Caco-2 (cell line): ENCODE measurements at regions not wholly inside any gene's neighbourhood (a gene's known extent, or its start where the extent isn't known, plus 50 kb on each side); places are given as distances from the start of the nearest gene placed in this dataset.

Source experiments
- BruUV-seq: library from RNA; stranded (reverse); fragments of 400-500 nt; replicated peaks from 2 replicates; lab custom pipeline; 2021; lab: Mats Ljungman, UMichigan
- CTCF ChIA-PET: fragments of 300-600 bp; sonication (Branson Sonifier 250); formaldehyde crosslinking; loops from one replicate; lab custom pipeline; 2022; ENCODE audit warnings: antibody characterized with exemption; lab: Charles Lee
- POLR2A ChIA-PET: fragments of 300-600 bp; sonication (Branson Sonifier 250); formaldehyde crosslinking; loops from one replicate; lab custom pipeline; 2022; ENCODE audit warnings: antibody characterized with exemption; lab: Charles Lee
- DNase-seq, 2 experiments: peaks; one replicate each; pipeline versions ENCODE4 v3.0.0 to v3.0.0-alpha.2; 2020 to 2022
- H3K27me3 ChIP-seq: replicated peaks from 2 replicates; pipeline ENCODE4 v1.6.0; 2011; ENCODE audit warnings: low read length; ENCODE audit not compliant: control insufficient read depth, insufficient read depth
- H3K36me3 ChIP-seq: 2 replicates; pipeline ENCODE4 v1.5.1; 2011; ENCODE audit warnings: low read length; ENCODE audit not compliant: control insufficient read depth, insufficient read depth
- H3K4me1 ChIP-seq: fragments of 250-450 bp; sonication (Bioruptor Pico); 2 replicates; pipeline ENCODE4 v1.5.1; 2020; ENCODE audit warnings: mild to moderate bottlenecking
- H3K4me3 ChIP-seq: 2 replicates; pipeline ENCODE4 v1.5.1; 2011; ENCODE audit warnings: low read depth, mild to moderate bottlenecking, control low read depth, low read length
- H3K9me3 ChIP-seq: fragments of 250-450 bp; sonication (Bioruptor Pico); 2 replicates; pipeline ENCODE4 v1.5.1; 2020; ENCODE audit warnings: mild to moderate bottlenecking, moderate library complexity
- H3K27ac Mint-ChIP-seq: one replicate; pipeline ENCODE4 v1.8.0; 2022; ENCODE audit warnings: mixed read lengths; ENCODE audit not compliant: unreplicated experiment
- H3K27me3 Mint-ChIP-seq: one replicate; pipeline ENCODE4 v1.8.0; 2022; ENCODE audit warnings: mixed read lengths; ENCODE audit not compliant: insufficient read depth, unreplicated experiment
- H3K36me3 Mint-ChIP-seq: one replicate; pipeline ENCODE4 v1.8.0; 2022; ENCODE audit warnings: mild to moderate bottlenecking, mixed read lengths; ENCODE audit not compliant: insufficient read depth, unreplicated experiment
- H3K4me1 Mint-ChIP-seq: one replicate; pipeline ENCODE4 v1.8.0; 2022; ENCODE audit warnings: low read depth, mixed read lengths; ENCODE audit not compliant: unreplicated experiment
- H3K4me3 Mint-ChIP-seq: one replicate; pipeline ENCODE4 v1.8.0; 2022; ENCODE audit warnings: mild to moderate bottlenecking, moderate library complexity, mixed read lengths; ENCODE audit not compliant: unreplicated experiment
- H3K9me3 Mint-ChIP-seq: one replicate; pipeline ENCODE4 v1.8.0; 2022; ENCODE audit warnings: mixed read lengths; ENCODE audit not compliant: unreplicated experiment
- intact Hi-C: fragments of 100-400 bp; cut with micrococcal nuclease; formaldehyde crosslinking; loops from one replicate; pipeline ENCODE4 v1.10.0; 2022; ENCODE audit not compliant: unreplicated experiment
- TF ChIP-seq, protein P1 (sequence below), 2 experiments: fragments of 200-600 bp in 1 of 2; IDR thresholded peaks; 1 replicate in 1 of 2; 2 replicates in 1 of 2; pipeline versions ENCODE4 v1.5.1 to v1.8.0; 2011 to 2022; ENCODE audit warnings: antibody characterized with exemption in 1 of 2, control low read depth in 1 of 2, inconsistent platforms in 1 of 2, low read depth in 1 of 2, low read length in 1 of 2, mild to moderate bottlenecking in 1 of 2, moderate library complexity in 1 of 2; ENCODE audit not compliant: insufficient read depth in 1 of 2, severe bottlenecking in 1 of 2, unreplicated experiment in 1 of 2

DNA sequence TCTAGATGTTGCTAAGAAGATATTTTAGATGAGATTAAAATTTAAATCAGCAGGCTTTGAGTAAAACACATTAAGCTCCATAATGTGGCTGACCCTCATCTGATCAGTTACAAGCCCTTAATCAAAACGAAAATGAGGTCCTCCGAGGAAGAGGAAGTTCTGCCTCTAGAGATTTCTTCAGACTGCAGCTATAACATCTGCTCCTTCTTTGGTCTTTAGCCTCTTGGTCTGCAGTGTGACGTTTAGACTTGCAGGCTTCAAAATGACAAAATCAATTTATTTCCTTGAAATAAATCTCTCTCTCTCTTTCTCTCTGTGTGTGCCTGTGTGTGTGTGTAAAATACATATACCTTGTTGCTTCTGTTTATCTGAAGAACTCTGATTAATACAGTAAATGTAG, 1429.8 kb upstream of the CDH9 start:
- Histone ChIP-seq H3K4me3 (no peak overlapping the region), H3K9me3 (no peaks in the 10 kb centered on the region), H3K27me3 (no peaks in the 10 kb centered on the region), H3K4me1 (no peaks in the 10 kb centered on the region), H3K36me3 (no peaks in the 10 kb centered on the region)
- Mint-ChIP-seq H3K9me3 (no peaks in the 10 kb centered on the region), H3K4me1 (no peaks in the 10 kb centered on the region), H3K4me3 (no peak overlapping the region), H3K27ac (no peak overlapping the region), H3K36me3 (no peaks in the 10 kb centered on the region), H3K27me3 (no peaks in the 10 kb centered on the region)
- intact Hi-C loops = no loop called here
- TF ChIP-seq, protein P1, sequence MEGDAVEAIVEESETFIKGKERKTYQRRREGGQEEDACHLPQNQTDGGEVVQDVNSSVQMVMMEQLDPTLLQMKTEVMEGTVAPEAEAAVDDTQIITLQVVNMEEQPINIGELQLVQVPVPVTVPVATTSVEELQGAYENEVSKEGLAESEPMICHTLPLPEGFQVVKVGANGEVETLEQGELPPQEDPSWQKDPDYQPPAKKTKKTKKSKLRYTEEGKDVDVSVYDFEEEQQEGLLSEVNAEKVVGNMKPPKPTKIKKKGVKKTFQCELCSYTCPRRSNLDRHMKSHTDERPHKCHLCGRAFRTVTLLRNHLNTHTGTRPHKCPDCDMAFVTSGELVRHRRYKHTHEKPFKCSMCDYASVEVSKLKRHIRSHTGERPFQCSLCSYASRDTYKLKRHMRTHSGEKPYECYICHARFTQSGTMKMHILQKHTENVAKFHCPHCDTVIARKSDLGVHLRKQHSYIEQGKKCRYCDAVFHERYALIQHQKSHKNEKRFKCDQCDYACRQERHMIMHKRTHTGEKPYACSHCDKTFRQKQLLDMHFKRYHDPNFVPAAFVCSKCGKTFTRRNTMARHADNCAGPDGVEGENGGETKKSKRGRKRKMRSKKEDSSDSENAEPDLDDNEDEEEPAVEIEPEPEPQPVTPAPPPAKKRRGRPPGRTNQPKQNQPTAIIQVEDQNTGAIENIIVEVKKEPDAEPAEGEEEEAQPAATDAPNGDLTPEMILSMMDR (IDR thresholded peaks at IDR 0.05; ENCODE audit: insufficient read depth in 1 of 2, low read depth in 1 of 2, low read length in 1 of 2, severe bottlenecking in 1 of 2, unreplicated experiment in 1 of 2) = no peak
- DNase-seq = no peak
- ChIA-PET CTCF (no interaction called here), POLR2A (no interaction called here)
- no TSS peak for BruUV-seq

DNA sequence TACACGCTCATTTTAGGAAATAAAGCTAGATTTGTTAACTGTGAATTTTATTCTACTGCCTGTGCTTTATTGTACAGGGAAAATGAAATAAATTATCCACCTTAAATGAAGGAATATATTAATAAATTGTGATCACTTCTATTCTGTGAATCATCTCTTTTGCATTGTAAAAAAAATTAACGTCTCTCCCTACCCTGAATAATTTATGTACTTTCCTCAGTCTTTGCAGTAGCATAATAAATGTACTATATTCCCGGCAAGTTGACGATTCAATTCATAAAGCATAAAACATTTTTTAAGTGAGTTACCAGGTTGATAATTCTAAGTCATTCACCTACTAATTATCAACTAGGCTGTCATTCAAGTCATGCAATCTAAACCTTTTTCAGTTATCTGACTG, 1425.3 kb upstream of the CDH9 start:
- Histone ChIP-seq H3K27me3 (no peaks in the 10 kb centered on the region), H3K9me3 (no peaks in the 10 kb centered on the region), H3K4me1 (no peaks in the 10 kb centered on the region), H3K36me3 (no peaks in the 10 kb centered on the region), H3K4me3 (no peak overlapping the region)
- Mint-ChIP-seq H3K4me3 (no peak overlapping the region), H3K4me1 (no peaks in the 10 kb centered on the region), H3K27me3 (no peaks in the 10 kb centered on the region), H3K9me3 (no peaks in the 10 kb centered on the region), H3K36me3 (no peaks in the 10 kb centered on the region), H3K27ac (no peak overlapping the region)
- DNase-seq = no peak
- intact Hi-C loops = no loop called here
- POLR2A ChIA-PET = no interaction called here
- TF ChIP-seq, protein P1 (IDR thresholded peaks at IDR 0.05; ENCODE audit: insufficient read depth in 1 of 2, low read depth in 1 of 2, low read length in 1 of 2, severe bottlenecking in 1 of 2, unreplicated experiment in 1 of 2) = no peak
- no TSS peak for BruUV-seq
- CTCF ChIA-PET = no interaction called here

DNA sequence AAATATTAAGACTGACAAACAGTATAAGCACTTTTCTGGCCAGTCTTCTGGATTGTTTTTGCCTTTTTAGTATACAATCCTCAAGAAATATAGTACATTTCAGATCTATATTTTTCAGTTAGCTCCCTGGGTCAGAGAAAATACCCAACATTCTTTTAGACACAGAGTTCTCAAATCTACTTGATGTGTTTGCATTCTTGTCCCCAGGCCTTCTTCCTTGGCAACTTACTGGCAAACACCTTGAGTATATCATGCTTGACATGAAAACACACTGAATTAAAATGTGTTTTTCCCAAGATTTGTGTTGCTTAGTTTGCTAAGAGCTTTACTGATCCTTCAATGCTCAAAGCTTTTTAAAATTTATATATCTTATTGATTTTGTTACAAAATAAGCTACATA, 1413.1 kb upstream of the CDH9 start:
- H3K4me1 Mint-ChIP-seq = no peaks in the 10 kb centered on the region
- no TSS peak for BruUV-seq
- CTCF ChIA-PET = no interaction called here
- Histone ChIP-seq H3K4me3 (no peak overlapping the region), H3K27me3 (no peaks in the 10 kb centered on the region), H3K4me1 (no peaks in the 10 kb centered on the region), H3K9me3 (no peaks in the 10 kb centered on the region), H3K36me3 (no peaks in the 10 kb centered on the region)
- no peaks in the 10 kb centered on the region for H3K27me3 Mint-ChIP-seq
- no peak overlapping the region for H3K27ac Mint-ChIP-seq
- H3K9me3 Mint-ChIP-seq = no peaks in the 10 kb centered on the region
- H3K4me3 Mint-ChIP-seq = no peak overlapping the region
- DNase-seq = no peak
- no peaks in the 10 kb centered on the region for H3K36me3 Mint-ChIP-seq
- TF ChIP-seq, protein P1 (IDR thresholded peaks at IDR 0.05; ENCODE audit: insufficient read depth in 1 of 2, low read depth in 1 of 2, low read length in 1 of 2, severe bottlenecking in 1 of 2, unreplicated experiment in 1 of 2) = no peak
- intact Hi-C loops = no loop called here
- POLR2A ChIA-PET = no interaction called here
